DMS153 treated with DMSO at 0.1 percent for 48 hours (cell line): ENCODE measurements at regions not wholly inside any gene's neighbourhood (a gene's known extent, or its start where the extent isn't known, plus 50 kb on each side); places are given as distances from the start of the nearest gene placed in this dataset.

Source experiments
- DNase-seq: peaks from one replicate; lab custom pipeline; 2025; ENCODE audit not compliant: unreplicated experiment; lab: John Stamatoyannopoulos, UW

GRCh38 chrX:137387646-137388045, 178.3 kb upstream of the ZIC3 start:
- no peak for DNase-seq

GRCh38 chrX:137366018-137366633, 199.8 kb upstream of the ZIC3 start:
- peak; percentile 62 for DNase-seq

DNA sequence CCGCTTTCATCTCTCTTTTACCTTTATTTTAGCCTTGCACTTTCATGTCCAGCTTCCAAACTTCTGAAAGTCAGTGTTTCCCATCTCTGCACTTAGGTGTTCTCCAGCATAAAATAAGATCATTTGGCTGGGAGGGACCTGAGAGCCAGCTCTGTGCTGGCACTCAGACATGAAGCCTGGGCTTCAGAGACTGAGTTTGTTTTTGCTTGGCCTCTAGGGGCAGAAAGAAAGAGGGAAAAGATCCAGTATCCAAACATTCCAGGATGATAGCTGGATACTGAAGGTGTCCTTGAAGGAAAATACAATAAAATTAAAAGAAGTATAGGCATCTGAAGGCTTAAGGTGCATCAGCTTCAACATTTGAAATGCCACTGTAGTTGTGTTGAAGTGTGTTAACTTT, 202.4 kb upstream of the ZIC3 start:
- DNase-seq, result no peak

DNA sequence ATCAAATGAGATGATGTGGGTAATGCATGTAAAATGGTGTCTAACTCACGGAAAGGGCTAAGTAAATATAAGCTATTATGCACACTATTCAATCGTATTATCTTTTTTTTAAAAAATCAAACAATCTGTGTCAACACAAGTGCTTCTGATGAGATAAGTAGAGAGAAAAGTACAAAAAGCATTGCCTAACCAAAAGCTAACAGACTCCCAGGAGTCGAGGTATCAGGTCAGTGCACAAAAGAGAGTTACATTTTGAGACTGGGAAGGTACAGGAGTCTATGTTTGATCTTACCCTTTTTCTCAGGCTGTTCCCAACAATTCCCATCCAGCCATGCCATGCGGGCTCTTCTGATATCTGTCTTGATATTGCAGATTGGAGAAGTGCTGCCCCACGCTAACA, 203.3 kb upstream of the ZIC3 start:
- no peak for DNase-seq

GRCh38 chrX:137354851-137355250, 211.1 kb upstream of the ZIC3 start:
- peak; percentile 23 for DNase-seq

- DNase-seq, result no peak
Measured at GRCh38 chrX:137353404-137353803, 212.5 kb upstream of the ZIC3 start.

DNA sequence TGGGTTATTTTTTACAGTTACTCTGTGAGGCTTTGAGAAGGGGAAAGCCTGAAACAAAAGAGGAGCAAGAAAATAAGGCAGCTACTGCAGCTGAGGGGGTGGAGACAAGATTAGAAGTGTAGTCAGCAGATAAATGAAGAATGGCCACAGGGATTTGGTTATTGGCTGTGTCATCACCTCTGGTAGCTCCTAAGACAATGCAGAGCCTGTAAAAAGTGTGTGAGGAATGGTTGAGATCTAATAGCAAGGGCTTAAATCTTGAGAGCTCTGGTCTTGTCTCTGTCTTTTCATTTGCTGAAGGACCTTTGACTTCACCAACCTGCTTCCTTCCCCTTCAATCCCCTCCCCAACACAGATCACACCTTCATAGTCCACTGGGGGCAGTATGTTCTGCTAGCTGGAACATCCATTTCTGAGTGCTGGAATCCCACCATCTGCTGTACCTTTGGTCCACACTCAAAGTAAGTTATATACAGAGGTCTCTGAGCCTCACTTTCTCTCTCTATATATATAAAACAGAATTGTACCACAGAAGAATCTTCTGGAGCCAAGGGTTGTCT, 213.7 kb upstream of the ZIC3 start:
- no peak for DNase-seq

DNA sequence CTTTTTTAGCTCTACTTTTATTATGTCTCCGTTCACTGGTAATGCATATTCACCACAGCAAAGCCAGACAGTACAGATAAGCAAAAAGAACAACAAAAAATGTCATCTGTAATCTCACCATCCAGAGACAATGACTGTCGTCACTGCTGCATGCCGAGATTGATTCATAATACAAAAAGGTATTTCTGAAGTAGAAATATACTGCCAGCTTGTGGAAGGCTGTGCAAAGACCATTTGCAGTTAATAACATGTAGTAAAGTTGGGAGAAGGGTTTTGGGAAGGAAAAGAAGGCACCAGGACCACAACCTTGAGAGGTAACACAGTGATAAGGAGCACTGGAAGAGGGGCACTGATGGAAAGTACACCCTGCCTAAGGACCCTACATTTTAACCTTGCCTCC, 223.0 kb upstream of the ZIC3 start:
- no peak for DNase-seq

- no peak for DNase-seq
Measured at GRCh38 chrX:137313627-137314026, 252.3 kb upstream of the ZIC3 start.

- no peak for DNase-seq
Measured at GRCh38 chrX:137305404-137305803, 260.5 kb upstream of the ZIC3 start.

GRCh38 chrX:137297167-137297566, 263.4 kb upstream of the GPR101 start:
- no peak for DNase-seq

- DNase-seq, result no peak
Measured at GRCh38 chrX:137290011-137290410, 256.2 kb upstream of the GPR101 start.

- DNase-seq, result no peak
Measured at GRCh38 chrX:137287191-137287590, 253.4 kb upstream of the GPR101 start.

DNA sequence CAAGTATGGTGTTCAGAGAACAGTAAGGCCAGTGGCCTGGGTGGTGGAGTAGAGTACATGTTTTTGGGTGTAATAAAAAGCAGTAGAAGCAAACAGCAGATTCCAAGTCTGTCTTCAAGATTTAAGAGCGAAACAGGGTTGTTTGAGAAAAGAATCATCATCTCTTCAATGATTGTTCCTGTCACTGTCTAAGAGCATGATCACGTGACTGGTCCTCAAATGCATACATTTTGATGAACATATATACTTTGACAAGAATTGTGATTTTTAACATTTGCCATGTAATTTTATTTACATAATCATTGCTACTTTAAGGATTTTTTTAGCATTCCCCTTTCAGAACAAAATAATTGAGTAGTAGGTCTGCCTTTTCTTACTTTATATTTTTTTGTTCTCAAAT, 252.6 kb upstream of the GPR101 start:
- DNase-seq, result no peak

- no peak for DNase-seq
Measured at GRCh38 chrX:137278825-137279224, 245.0 kb upstream of the GPR101 start.

- no peak for DNase-seq
Measured at GRCh38 chrX:137263374-137263773, 229.6 kb upstream of the GPR101 start.

DNA sequence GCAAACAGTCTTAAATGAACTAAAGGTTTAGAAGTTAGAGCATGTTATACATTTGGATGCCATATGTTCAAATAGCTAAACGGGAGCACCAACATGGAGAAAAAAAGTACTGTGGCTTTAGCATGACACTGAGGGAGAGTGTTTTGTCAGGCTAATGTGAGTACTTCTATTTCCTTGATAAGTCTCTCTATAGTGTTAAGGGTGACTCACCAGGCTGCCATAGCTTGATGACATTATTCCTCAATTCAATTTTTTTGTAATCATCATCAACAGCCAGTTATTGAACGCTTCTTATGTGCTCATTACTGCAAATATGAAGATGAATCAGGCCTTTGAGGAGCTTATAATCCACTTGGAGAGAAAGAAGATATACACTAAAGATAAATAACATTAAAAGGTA, 211.4 kb upstream of the GPR101 start:
- DNase-seq, result no peak

DNA sequence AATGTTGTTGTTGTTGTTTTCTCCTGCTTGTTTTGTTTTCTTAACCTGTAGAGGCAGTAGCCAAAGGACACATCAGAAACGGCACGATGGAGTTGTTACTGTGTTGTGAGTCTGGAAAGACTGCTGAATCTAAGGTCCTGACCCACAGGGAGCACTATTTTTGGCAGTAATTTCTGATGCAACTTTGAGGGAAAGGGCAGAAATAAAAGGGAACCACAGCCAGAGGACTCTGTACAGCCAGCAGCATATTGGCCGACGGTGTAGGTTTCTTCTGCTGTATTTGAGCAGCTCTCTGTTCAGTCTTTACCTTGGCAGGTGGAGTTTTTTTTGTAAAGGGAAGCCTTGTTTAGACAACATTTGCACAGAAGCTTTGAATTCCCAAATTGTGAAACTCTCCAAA, 203.0 kb upstream of the GPR101 start:
- DNase-seq, result no peak

DNA sequence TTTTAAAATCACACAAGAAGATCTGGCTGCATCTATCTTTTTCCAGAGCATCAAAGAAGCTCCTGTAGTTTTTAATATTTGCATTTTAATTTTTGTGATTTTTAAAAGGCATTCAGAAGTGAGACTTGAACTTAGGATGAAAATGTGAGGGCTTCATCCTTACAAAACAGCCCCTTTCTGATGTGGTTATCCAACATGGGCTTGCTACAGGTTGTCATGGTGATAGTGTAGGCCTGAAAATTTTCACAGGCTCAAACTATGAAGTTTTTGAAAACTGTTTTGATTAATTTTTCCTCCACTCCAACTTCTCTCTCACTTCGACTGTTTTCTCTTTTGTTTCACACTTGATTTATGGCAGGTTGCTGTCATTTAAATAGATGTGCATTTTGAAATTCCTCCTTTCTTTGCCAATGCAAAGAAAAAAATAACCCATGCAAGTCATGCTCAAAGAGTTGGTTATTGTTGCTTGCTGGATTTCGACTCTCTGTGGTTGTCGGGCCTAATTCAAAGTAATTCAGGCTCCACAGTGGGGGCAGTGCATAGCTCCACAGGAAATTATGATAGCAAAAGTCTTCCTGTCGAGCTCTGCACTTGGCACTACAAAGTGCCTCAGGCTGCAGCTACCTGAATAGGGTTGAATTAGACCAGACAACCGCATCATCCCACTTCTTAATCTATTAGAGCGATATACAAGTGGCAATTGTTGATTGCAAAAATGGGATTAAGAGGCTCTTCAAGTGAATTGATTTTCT, 201.0 kb upstream of the GPR101 start:
- DNase-seq, result no peak

GRCh38 chrX:137233478-137233877, 199.7 kb upstream of the GPR101 start:
- DNase-seq, result no peak

GRCh38 chrX:137227151-137227550, 193.4 kb upstream of the GPR101 start:
- DNase-seq, result no peak

DNA sequence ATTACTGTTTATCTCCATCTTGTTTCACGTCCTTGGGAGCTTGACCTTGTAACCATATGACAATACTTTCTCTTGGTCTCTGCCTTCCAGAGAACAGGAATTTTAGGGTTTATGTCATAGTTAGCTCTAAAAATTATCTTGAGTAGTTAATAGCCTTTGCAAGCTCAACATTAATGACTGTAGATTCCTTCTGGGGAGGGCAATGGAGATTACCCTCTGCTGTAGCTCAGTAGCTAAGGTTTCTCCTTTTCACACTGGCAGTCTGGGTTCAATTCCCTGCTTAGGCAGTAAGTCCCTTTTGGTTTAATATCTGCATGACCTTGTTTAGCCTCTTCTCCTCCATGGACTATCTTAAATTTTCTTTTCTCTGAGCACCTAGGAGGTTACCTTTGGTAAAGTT, 181.7 kb upstream of the GPR101 start:
- DNase-seq, result no peak
